Amniotic epithelial cell (primary cell): ENCODE measurements at regions not wholly inside any gene's neighbourhood (a gene's known extent, or its start where the extent isn't known, plus 50 kb on each side); places are given as distances from the start of the nearest gene placed in this dataset.
"Not testable (repeated sequence)": the region's sequence is repeated elsewhere in the genome, so short reads cannot be mapped to it uniquely, and the experiment has no call there.

Experiments
- DNase-seq: peaks from one replicate; pipeline ENCODE4 v3.0.0-alpha.2; 2010; ENCODE audit warnings: low read depth

GRCh38 chr2:13413989-13414388 is 697.3 kb downstream of the TRIB2 start:
- no peak for DNase-seq

DNA sequence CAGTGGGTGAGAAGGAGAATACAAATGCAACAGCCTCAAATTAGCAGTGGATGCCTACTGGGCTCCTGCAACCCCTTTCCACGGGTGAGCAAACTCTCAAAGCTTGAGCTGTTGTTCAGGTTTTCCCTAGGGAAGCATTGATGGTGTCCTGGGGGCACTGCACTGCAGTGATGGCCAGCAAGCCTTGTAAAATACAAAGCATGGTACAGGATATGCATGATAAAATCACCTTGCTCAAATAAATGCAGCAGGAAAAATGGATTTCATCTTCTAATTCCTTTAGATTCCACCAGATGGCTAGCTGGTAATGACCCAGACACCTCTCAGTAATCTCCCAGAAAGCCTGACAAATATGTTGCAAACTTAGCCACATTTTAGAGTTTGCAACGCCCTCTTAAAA is 698.2 kb downstream of the TRIB2 start:
- DNase-seq: no peak

DNA sequence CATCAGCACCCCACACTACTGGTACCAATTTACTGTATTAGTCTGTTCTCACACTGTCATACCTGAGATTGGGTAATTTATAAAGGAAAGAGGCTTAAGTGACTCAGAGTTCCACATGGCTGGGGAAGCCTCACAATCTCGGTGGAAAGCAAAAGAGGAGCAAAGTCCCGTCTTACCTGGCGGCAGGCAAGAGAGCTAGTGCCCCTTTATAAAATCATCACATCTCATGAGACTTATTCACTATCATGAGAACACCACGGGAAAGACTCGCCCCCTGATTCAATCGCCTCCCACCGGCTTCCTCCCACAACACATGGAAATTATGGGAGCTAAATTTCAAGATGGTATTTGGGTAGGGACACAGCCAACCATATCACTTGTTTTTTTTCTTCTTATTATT is 717.2 kb downstream of the TRIB2 start:
- DNase-seq: no peak

GRCh38 chr2:13443554-13444261 is 727.0 kb downstream of the TRIB2 start:
- DNase-seq: not testable (repeated sequence)

DNA sequence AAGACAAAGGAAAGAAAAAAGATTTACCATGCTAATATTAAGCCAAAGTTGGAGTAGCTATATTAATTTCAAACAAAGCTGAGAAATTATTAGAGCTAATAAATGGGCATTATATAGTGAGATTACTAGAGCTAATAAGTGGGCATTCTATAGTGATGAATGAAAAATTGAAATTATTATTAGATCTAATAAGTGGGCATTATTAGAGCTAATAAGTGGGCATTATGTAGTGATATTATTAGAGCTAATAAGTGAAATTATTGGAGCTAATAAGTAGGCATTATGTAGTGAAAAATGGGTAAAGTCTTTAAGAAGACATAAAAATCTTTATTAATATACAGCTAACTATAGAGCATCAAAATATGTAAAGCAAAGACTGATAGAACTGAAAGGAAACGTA is 745.7 kb downstream of the TRIB2 start:
- no peak for DNase-seq

DNA sequence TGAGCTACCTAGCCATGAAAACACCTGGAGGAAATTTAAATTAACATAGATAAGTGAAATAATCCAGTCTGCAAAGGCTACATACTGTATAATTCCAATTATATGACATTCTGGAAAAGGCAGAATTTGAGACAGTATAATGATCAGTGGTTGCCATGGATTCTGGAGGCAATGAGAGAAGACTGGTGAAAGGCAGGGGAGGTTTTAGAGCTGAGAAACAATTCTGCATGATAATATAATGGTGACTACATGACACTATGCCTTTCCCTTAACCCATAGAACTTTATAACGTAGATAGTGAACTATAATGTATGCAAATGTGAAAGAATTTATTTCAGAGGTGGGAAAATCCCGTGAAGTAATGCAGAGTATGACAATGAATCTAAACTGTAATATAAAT is 749.3 kb downstream of the TRIB2 start:
- DNase-seq: no peak

DNA sequence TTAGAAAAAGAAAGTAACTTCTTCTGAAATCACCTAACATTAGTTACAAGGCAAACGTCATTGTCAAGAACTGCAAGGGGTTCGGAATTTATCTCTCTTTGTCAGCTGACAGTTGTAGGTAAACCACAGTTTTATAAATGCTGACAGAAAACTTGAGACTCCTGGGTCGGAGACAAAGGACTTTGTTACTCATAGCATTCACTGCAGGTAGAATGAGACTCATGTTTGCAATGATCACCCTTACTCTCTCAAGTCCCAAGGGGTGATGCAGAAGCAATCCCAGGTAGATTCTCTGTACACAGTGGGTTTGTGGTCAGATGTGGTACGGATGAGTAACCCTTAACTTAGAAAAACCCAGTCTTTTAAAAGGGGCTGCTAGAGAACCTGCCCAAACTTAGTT is 757.8 kb downstream of the TRIB2 start:
- DNase-seq: no peak

DNA sequence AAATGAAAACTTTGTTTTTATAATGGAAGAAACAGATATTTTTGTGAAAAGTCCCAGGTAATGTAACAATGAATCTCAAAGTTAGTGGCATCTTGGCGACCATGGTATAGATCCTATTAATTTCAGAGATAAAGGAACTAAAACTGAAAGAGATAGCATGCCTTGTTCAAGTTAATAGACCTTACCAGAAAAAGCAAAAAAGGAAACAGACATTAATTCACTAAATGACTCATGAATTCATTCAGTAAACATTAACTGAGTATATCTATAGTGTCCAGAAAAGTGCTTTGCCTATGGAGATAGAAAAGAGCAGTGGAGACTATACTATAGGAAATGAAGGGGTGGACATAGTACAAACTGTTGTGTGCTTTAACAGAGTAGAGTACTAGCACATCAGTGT is 763.3 kb downstream of the TRIB2 start:
- no peak for DNase-seq

- DNase-seq: no peak
Observed at GRCh38 chr2:13481201-13481600, 764.5 kb downstream of the TRIB2 start.

DNA sequence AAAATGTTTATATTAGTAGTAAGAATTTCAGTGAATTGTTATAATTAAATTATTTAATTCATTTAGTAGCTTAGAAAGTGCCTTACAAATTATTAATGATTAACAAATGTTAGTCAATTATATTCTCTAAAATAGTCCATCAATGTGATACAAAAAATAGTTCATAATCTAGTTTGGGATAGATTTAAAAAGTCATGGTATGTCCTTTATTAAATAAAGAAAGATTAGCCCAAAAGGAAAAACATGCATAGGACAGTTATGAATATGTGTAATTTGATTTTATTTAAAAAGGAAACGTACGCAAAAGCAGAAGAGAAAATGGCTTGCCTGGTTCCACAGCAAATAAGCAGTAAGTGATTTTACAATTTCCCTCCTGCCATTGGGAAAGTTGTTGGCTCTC is 768.5 kb downstream of the TRIB2 start:
- DNase-seq: no peak

GRCh38 chr2:13488965-13489364 is 772.2 kb downstream of the TRIB2 start:
- no peak for DNase-seq

- DNase-seq: no peak
Observed at GRCh38 chr2:13492262-13492661, 775.5 kb downstream of the TRIB2 start.

DNA sequence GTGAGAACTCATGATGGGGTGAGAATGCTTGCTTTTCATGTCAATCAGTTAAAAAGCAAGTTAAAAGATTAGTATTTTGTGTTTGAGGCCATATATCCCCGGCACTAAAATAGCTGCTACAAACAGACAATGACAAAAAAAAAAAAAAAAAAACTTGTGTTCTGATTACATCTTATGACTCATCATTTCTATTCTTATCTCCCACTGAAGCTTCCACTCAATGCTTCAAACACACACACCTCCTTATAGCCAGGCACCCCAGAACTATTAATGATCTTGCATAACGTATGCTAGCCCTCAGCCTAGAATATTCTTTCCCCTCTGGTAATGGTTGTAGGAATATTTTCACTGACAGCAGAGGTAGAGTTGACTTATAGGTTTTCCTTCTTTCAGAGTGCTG is 778.3 kb downstream of the TRIB2 start:
- no peak for DNase-seq

DNA sequence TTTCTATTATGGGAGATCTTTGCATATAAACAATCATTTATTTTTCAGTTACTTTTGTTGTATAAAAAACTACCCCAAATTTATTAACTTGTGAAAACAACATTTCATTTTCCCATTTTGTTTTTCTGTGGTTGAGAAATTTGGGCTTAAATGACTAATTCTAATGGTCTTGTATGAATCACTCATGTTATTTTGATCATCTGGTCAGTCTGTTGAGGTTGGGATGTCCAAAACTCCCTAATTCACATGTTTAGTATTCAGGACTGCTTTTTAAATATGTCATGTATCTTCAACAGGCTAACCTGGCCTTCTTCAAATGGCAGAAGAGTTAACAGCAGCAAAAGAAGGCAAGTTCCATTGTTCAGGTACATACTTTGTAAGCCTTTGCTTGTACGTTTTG is 788.1 kb downstream of the TRIB2 start:
- DNase-seq: no peak

GRCh38 chr2:13508671-13509070 is 791.9 kb downstream of the TRIB2 start:
- DNase-seq: no peak

GRCh38 chr2:13515254-13515653 is 798.5 kb downstream of the TRIB2 start:
- DNase-seq: no peak

- no peak for DNase-seq
Observed at GRCh38 chr2:13522096-13522495, 805.4 kb downstream of the TRIB2 start.

DNA sequence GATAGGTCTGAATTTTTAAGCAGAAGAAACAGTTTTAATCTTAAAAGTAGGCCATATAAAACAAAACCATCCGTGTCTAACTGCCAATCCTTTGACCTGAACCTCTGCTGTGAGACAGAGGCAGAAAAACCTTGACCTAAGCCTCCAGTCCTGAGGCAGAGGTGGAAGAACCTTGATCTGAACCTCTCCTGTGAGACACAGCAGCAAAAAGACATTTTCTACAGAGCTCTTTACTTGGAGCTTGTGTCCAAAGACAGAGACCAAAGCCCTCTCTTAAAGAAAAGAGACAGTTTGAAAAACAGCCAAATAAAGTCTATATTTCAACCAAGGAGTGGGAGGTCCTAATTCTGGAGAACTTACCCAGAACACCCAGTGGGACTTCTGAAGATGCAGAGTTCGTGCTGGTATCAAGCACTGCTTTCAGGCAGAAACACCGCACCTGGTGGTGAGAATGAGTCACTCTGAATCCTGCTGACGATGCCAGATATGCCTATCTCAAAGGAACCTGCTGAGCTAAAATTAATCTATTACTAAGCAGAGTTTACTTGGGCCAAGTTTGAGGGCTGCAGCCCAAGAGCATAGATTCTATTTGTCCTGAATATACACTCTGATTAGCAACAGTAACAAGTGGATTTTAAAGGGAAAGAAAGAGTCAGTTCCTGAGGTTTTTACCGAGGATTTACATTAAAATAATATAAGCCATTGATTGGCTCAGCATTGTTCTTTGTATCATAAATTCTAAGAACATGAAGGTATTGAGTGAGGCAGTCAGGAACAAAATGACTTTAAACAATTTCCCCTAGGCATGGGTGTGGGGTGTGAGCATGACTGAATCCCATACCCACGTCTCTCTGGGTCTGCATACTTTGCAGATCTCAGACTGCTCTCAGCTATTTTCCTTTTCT is 806.4 kb downstream of the TRIB2 start:
- DNase-seq: no peak

DNA sequence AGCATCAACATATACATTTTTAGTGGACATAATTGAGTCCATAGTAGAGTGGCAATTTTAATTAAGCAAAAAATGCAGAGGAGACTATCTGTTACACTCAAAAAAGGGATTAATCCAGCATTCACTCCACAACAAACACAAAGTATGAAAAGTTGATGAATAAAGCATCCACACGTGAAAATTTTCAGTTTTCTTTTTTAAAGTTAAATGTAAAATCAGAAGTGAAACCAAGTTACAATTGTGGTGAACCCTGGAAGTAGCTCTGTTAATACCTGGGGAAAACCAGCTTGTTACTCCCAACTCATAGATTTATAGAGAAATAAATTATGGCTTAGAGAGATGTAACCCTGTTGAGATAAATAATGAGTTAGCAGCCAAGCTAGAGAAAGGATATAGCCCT is 807.8 kb downstream of the TRIB2 start:
- no peak for DNase-seq

DNA sequence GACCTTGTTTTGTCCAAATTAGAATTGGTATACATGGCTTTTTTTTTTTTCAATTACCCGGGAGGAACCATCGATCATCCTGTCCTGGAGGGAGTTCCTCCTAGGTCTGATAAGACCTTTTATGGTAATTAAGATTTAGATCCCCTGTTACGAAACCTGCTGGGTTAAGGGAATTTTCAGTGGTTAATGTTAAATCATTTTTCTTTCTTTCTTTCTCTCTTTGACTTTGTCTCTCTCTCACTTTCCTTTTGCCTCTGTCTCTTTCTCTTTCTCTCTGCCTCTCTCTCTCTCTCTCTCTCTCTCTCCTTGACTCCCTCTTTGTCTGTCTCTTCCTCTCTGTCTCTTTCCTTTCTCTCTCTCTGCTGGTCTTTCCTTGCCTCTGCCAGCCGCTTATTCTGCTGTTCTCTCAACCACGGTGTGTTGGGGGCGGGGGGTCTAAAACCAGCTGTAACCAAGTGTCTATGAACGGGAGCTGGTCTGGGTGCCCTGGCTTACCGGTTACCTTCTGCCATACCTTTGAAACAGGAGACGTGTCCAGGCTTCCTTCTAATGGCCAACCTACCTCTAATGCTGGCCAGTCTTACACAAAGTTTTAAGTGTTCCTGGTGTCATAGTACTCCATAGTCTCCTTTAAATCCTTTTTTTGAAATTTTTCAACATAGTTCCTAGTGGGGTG is 815.1 kb downstream of the TRIB2 start:
- DNase-seq: not testable (repeated sequence)

DNA sequence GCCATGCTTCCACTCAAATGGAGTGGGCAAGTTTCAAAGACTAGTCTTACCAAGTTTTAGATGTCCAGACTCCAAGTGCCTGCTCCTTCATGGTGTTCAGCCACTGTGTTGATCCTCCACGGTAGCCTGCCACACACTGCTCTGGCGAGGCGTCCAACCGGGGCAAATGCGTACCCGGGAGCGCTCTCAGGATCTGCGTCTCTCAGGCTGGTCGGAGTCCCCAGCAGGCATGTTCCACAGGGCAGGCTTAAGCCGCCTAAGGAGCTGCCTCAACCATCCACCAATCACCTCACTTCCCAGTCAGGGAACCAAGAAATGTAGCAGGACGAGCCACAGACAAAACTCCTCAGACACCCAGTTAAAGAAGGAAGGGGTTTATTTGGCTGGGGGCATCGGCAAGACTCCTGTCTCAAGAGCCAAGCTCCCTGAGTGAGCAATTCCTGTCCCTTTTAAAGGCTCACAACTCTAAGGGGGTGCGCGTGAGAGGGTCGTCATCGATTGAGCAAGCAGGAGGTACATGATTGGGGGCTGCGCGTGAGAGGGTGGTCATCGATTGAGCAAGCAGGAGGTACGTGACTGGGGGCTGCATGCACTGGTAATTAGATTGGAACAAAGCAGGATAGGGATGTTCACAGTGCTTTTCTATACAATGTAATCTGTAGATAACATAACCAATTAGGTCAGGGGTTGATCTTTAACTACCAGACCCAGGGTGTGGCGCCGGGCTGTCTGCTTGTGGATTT is 816.2 kb downstream of the TRIB2 start:
- not testable (repeated sequence) for DNase-seq

DNA sequence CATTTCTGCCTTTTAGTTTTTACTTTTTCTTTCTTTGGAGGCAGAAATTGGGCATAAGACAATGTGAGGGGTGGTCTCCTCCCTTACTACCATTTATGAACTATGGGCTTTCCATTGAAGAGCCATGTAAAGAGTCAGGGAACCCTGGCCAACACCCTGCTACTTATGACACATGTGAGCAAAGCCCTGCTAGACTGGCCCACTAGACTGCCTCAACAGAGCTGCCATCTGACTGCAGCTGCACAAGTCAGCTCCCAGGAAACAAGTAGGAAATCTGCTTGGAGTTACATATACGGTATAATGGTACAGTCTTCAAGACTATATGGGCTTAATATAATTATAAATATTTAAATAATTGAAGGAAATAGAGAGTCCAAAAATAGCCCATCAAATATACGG is 816.8 kb downstream of the TRIB2 start:
- no peak for DNase-seq
